AG20443 (cell line): ENCODE measurements at regions not wholly inside any gene's neighbourhood (a gene's known extent, or its start where the extent isn't known, plus 50 kb on each side); places are given as distances from the start of the nearest gene placed in this dataset.
A peak's percentile ranks its signal among the peaks of the same experiment; 100 is the strongest.
"Not testable (repeated sequence)": the region's sequence is repeated elsewhere in the genome, so short reads cannot be mapped to it uniquely, and the experiment has no call there.

Experiments
- DNase-seq: peaks from one replicate; pipeline ENCODE4 v3.0.0; 2012; ENCODE audit warnings: low spot score, mixed read lengths

GRCh38 chr2:175684466-175684865 is 317.6 kb downstream of the LNPK start:
- DNase-seq, result no peak

- no peak for DNase-seq
These were observed 322.3 kb downstream of the LNPK start for GRCh38 chr2:175679728-175680127.

DNA sequence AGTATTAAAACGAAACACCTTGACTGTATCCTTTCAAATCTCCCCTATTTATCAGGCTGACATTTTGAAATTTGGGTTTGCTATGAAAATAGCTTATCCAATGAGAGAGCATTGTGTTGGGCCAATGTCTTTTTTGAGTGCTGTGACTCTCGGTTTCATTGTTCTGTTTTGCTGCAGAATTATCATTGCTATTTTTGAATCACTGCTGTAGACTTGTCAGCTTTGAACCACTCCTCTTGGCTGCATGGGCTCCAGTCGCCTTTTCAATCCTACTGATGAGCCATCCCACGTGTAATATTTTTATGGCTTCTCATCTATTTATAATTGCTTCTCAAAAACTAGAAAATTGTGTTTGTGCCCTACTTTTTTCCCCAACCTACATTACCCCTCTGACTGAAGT is 322.8 kb downstream of the LNPK start:
- no peak for DNase-seq

DNA sequence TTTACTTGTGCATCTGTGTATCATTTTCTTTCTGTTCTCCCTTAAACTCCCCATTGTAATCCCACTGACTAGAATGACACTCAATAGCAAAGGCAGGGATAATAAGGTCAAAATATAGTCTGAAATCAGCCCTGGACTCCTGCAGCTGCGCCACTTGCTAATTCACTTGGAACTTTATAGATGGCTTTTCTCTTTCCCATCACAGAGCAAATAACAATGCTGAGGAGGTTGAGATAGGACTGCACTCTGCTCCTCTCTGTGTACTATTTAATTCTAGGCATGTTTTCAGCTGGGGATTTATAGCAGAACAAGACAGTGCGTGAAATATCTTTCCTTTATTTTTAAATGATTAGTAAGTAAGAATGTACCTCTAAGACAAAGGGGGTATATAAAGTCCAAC is 324.2 kb downstream of the LNPK start:
- DNase-seq, result no peak

DNA sequence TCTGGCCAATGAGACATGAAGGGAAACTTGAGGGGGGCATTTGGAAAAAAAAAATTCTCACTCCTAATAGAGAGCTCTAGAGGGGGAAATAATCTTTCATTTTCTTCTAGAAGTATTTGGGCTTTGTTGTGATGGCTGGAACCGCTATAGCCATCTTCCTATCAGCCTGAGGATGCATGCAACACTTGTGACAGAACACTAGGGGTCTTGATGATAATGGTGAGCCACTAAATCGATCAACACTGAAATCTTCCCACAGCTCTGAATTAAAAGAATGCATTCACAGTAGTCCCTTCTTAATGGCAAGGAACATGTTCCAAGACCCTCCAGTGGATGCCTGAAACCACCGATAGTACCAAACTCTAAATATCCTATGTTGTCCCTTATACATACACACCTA is 325.3 kb downstream of the LNPK start:
- no peak for DNase-seq

GRCh38 chr2:175668804-175669203 is 333.3 kb downstream of the LNPK start:
- not testable (repeated sequence) for DNase-seq

DNA sequence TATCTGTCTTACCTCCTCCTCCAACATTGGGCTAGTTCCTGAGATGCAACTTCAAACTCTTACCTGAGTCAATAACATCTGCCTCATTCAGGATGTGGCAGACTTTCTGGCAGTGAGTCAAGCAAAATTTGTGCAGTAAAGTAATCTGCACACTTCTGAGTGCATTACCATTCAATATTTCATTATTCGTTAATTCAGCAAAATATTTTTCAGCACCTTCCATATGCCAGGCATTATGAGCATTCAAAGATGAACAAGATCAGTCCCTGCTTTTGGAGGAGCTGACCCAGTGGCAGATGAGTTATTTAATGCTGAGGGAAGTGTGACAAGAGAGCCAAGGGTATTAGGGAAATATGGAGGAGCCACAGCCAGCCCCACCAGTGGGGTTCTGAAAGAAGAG is 339.7 kb downstream of the LNPK start:
- DNase-seq, result no peak

GRCh38 chr2:175648577-175649063 is 353.4 kb downstream of the LNPK start:
- no peak for DNase-seq

GRCh38 chr2:175647058-175647457 is 355.0 kb downstream of the LNPK start:
- no peak for DNase-seq

DNA sequence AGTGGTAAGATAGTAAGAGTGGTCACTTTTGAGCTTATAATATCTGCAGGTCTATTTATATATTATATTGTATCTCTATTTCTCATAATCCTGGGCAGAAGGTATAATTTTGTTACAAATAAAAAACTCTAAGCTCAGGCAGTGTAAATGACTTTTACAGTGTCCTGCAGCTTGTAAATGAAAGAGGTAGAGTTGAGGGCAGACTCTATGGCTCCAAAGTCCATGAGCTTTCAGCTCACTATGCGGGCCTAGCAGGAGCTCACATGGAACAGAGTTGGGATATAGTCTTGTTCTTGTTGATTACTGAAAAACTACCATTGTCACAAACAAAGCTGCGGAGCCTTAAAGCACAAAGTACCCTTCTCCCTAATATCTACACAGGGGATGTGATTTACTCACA is 361.4 kb downstream of the LNPK start:
- no peak for DNase-seq

DNA sequence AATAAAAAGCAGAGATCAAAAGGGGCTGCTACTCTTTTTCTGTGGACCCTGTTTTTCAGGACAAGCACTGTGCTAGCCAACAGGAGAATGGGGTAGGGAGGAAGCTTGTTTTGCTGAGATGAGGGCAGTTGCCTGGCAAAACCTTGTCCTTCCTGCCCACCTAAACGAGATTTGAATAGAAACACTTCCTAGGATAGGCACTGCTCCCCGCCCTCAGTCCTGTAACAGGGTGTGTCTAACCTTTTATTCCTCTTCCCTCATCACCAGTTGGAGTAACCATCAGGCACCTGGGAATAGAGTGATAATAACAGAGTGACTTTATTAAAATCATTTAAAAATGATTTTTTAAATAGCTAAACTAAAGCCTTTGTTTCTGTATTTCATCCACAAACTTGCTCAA is 368.8 kb downstream of the LNPK start:
- no peak for DNase-seq

- DNase-seq, result no peak
These were observed 370.8 kb downstream of the LNPK start for GRCh38 chr2:175631245-175631623.

GRCh38 chr2:175630280-175631244 is 371.5 kb downstream of the LNPK start:
- no peak for DNase-seq

GRCh38 chr2:175628243-175628642 is 373.8 kb downstream of the LNPK start:
- DNase-seq, result no peak

- peak; percentile 31 for DNase-seq
These were observed 374.7 kb downstream of the LNPK start for GRCh38 chr2:175627405-175627804.

GRCh38 chr2:175626796-175627195 is 375.3 kb downstream of the LNPK start:
- no peak for DNase-seq

- no peak for DNase-seq
These were observed 377.3 kb downstream of the LNPK start for GRCh38 chr2:175624785-175625184.

- DNase-seq, result no peak
These were observed 377.8 kb downstream of the LNPK start for GRCh38 chr2:175624211-175624761.

GRCh38 chr2:175621821-175622220 is 380.2 kb downstream of the LNPK start:
- DNase-seq, result no peak

DNA sequence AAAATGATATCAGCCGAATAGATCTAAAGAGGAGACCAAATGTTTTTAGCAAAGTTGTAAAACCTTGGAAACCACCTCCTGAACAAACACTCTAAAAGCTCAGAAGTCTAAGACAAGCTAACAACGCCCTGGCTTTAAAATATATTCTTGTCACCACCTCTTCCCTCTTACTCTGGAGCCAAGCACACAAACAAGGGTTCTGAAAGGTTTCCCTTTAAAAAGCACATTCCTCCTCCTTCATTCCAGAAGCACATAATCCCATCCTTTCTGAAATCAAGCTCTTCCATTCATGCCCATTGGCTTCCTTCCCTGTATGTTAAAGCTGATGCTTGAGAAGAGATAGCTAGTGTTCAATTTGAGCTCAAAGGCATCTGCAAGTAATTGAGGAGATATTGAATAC is 382.0 kb downstream of the LNPK start:
- no peak for DNase-seq

DNA sequence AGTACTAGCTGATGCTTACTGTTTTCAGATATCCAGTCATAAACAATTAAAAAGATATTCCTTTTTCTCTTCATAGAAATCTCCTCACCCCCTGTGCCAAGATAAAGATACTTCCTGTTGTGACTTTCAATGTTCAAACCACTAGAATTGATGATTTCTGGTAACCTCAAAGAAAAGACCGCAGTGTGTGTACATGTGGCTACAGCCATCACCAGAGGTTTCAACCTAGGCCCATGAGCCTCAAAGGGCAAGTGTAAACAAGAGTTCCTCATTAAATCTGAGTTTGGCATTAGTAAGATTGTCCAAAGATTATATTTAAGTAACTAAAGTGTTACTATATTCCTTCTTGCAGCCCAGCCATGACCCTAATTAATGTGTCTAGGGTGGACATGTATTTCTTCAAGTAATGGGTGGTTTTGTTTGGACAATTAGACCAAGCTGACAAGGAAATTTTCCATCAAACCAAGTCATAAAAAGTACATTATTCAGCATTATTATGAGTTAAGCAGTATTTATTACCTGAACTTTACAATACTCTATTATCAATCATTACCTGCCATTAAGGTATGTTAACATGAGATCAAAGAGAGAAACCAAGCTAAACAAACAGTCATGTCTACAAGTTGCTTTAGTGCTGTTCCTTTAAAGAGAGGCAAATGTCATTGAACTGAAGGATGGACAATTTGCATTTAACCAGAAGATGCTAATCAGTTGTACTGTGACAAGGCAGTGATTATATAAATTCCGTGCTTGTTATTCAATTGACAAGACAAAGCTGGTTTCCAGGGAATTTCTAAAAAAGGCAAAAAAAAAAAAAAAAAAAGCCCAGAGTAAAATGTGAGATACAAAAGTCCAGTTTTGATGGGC is 382.7 kb downstream of the LNPK start:
- DNase-seq, result no peak

- no peak for DNase-seq
These were observed 389.8 kb downstream of the LNPK start for GRCh38 chr2:175612280-175612679.
